Dermis microvascular lymphatic vessel endothelial cell (primary cell): ENCODE measurements at regions not wholly inside any gene's neighbourhood (a gene's known extent, or its start where the extent isn't known, plus 50 kb on each side); places are given as distances from the start of the nearest gene placed in this dataset.
"Not testable (repeated sequence)": the region's sequence is repeated elsewhere in the genome, so short reads cannot be mapped to it uniquely, and the experiment has no call there.

Experiments
- DNase-seq, 2 donors: peaks; one replicate each; pipeline versions ENCODE4 v3.0.0 to v3.0.0-alpha.2; 2010; ENCODE audit warnings: low read depth in 2 of 2

- DNase-seq, result no peak
Measured at GRCh38 chr21:14615359-14615974, 69.4 kb upstream of the SAMSN1 start.

GRCh38 chr21:14614287-14614686, 68.2 kb upstream of the SAMSN1 start:
- DNase-seq, result no peak

- DNase-seq, result no peak
Measured at GRCh38 chr21:14613486-14614224, 67.5 kb upstream of the SAMSN1 start.

- DNase-seq, result not testable (repeated sequence)
Measured at GRCh38 chr21:14610119-14610518, 64.0 kb upstream of the SAMSN1 start.

- no peak for DNase-seq
Measured at GRCh38 chr21:14609274-14609673, 63.2 kb upstream of the SAMSN1 start.

- no peak for DNase-seq
Measured at GRCh38 chr21:14607262-14607661, 61.1 kb upstream of the SAMSN1 start.

GRCh38 chr21:14603202-14603601, 57.1 kb upstream of the SAMSN1 start:
- DNase-seq, result peak in 1 of 2 donors; percentile 57

- DNase-seq, result no peak
Measured at GRCh38 chr21:14602382-14602958, 56.4 kb upstream of the SAMSN1 start.

GRCh38 chr21:14600569-14601297, 54.6 kb upstream of the SAMSN1 start:
- DNase-seq, result no peak

- DNase-seq, result no peak
Measured at GRCh38 chr21:14598065-14598464, 52.0 kb upstream of the SAMSN1 start.
